ENCODE measurements at regions not wholly inside any gene's neighbourhood (a gene's known extent, or its start where the extent isn't known, plus 50 kb on each side); places are given as distances from the start of the nearest gene placed in this dataset.

GRCh38 chr15:92232876-92233275 lies 160.8 kb upstream of the ST8SIA2 start:
- DNase-seq (ENCODE audit: extremely low spot score), result no peak
- WGBS, result 90% methylated on average over 1 of the region's 1 CpG
- Histone ChIP-seq H3K27ac (replicated peaks in 1 of 4) (no peak overlapping the region), H3K4me1 (no peaks in the 10 kb centered on the region), H3K36me3 (no peaks in the 10 kb centered on the region), H3K27me3 (peaks cover 0 to 18% (median 0%) of the 10 kb centered on the region in 4 donors), H3K9me3 (peaks cover 0 to 14% (median 0%) of the 10 kb centered on the region in 4 donors), H3K4me3 (no peak overlapping the region)
- TF ChIP-seq POLR2AphosphoS5 (IDR thresholded peaks at IDR 0.05), result no peak
- intact Hi-C loops (cut with DNase I), result no loop called here

GRCh38 chr15:92243227-92243626 lies 150.5 kb upstream of the ST8SIA2 start:
- DNase-seq (ENCODE audit: extremely low spot score), result no peak
- H3K27me3 ChIP-seq, result peaks cover 0 to 20% (median 0%) of the 10 kb centered on the region in 4 donors
- H3K4me1 ChIP-seq, result no peaks in the 10 kb centered on the region
- no peak overlapping the region for H3K4me3 ChIP-seq
- H3K27ac ChIP-seq (replicated peaks in 1 of 4), result no peak overlapping the region
- no peaks in the 10 kb centered on the region for H3K36me3 ChIP-seq
- TF ChIP-seq CTCF (IDR thresholded peaks at IDR 0.05) (no peak), POLR2AphosphoS5 (IDR thresholded peaks at IDR 0.05) (no peak), POLR2A (IDR thresholded peaks at IDR 0.05; ENCODE audit: low read depth) (no peak), EP300 (IDR thresholded peaks at IDR 0.05) (no peak)
- 77% methylated on average over 3 of the region's 3 CpGs for WGBS
- peaks cover 0 to 15% (median 3%) of the 10 kb centered on the region in 4 donors for H3K9me3 ChIP-seq
- intact Hi-C loops (cut with DNase I), result no loop called here

GRCh38 chr15:92244703-92245102 lies 149.0 kb upstream of the ST8SIA2 start:
- Histone ChIP-seq H3K36me3 (no peaks in the 10 kb centered on the region), H3K4me1 (no peaks in the 10 kb centered on the region), H3K4me3 (no peak overlapping the region), H3K27ac (replicated peaks in 1 of 4) (no peak overlapping the region), H3K27me3 (peaks cover 0 to 20% (median 0%) of the 10 kb centered on the region in 4 donors), H3K9me3 (peaks cover 0 to 4% (median 0%) of the 10 kb centered on the region in 4 donors)
- DNase-seq (ENCODE audit: extremely low spot score), result no peak
- intact Hi-C loops (cut with DNase I), result no loop called here
- 78% methylated on average over 1 of the region's 1 CpG for WGBS
- TF ChIP-seq EP300 (IDR thresholded peaks at IDR 0.05), result no peak
- no peak for TF ChIP-seq POLR2A (IDR thresholded peaks at IDR 0.05; ENCODE audit: low read depth)
- TF ChIP-seq POLR2AphosphoS5 (IDR thresholded peaks at IDR 0.05), result no peak
- TF ChIP-seq CTCF (IDR thresholded peaks at IDR 0.05), result no peak

- Histone ChIP-seq H3K4me3 (no peak overlapping the region), H3K36me3 (no peaks in the 10 kb centered on the region), H3K27me3 (peaks cover 0 to 20% (median 0%) of the 10 kb centered on the region in 4 donors), H3K4me1 (no peaks in the 10 kb centered on the region), H3K27ac (replicated peaks in 1 of 4) (no peak overlapping the region), H3K9me3 (no peaks in the 10 kb centered on the region)
- DNase-seq (ENCODE audit: extremely low spot score), result no peak
- TF ChIP-seq EP300 (IDR thresholded peaks at IDR 0.05) (no peak), POLR2A (IDR thresholded peaks at IDR 0.05; ENCODE audit: low read depth) (no peak), CTCF (IDR thresholded peaks at IDR 0.05) (no peak), POLR2AphosphoS5 (IDR thresholded peaks at IDR 0.05) (no peak)
- intact Hi-C loops (cut with DNase I), result no loop called here
- WGBS, result 80% methylated on average over 7 of the region's 7 CpGs
Measured at GRCh38 chr15:92247649-92248242, 145.9 kb upstream of the ST8SIA2 start.

- H3K36me3 ChIP-seq, result no peaks in the 10 kb centered on the region
- WGBS, result 57% methylated on average over 14 of the region's 14 CpGs
- intact Hi-C loops (cut with DNase I), result no loop called here
- H3K27me3 ChIP-seq, result peaks cover 0 to 18% (median 0%) of the 10 kb centered on the region in 4 donors
- H3K27ac ChIP-seq (replicated peaks in 1 of 4), result no peak overlapping the region
- DNase-seq (ENCODE audit: extremely low spot score), result no peak
- H3K4me1 ChIP-seq, result no peaks in the 10 kb centered on the region
- no peaks in the 10 kb centered on the region for H3K9me3 ChIP-seq
- TF ChIP-seq EP300 (IDR thresholded peaks at IDR 0.05), result no peak
- H3K4me3 ChIP-seq, result no peak overlapping the region
Measured at GRCh38 chr15:92266796-92267685, 126.6 kb upstream of the ST8SIA2 start.
